ENCODE measurements at regions not wholly inside any gene's neighbourhood (a gene's known extent, or its start where the extent isn't known, plus 50 kb on each side); places are given as distances from the start of the nearest gene placed in this dataset.

DNA sequence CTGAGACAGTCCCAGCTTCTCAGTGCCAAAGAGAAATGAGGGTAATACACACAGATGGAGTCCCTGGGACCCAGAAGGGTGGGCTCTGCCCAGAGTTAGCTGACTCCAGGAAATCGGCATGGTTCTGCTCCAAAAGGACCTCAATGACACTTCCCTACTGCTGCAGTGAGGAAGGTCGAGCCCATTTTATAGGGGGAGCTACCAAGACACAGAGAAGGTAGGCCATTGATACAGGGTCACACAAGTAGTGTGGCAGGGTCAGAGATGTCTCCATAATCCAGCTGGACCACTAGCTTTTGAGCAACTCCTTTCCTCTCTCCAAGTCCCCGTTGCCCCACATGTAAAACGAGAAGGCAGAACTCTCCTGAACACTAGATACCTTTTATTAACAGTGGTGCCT lies 276.9 kb downstream of the MYCN start:
- TF ChIP-seq CTCF (IDR thresholded peaks at IDR 0.05; ENCODE audit: low read depth, low read length) (no peak), POLR2A (IDR thresholded peaks at IDR 0.05; ENCODE audit: extremely low read depth, insufficient read length) (no peak)

All from NB4 (cell line).